DND-41 (cell line): ENCODE measurements at regions not wholly inside any gene's neighbourhood (a gene's known extent, or its start where the extent isn't known, plus 50 kb on each side); places are given as distances from the start of the nearest gene placed in this dataset.
A peak's percentile ranks its signal among the peaks of the same experiment; 100 is the strongest.

Source experiments
- ATAC-seq: fragments of 200-7000 bp; cut with Tn5 transposase; 3 replicates; pipeline ENCODE4 v1.9.1; 2021; ENCODE audit warnings: low read depth; ENCODE audit not compliant: insufficient read depth
- DNase-seq: peaks from one replicate; pipeline ENCODE4 v3.0.0-alpha.2; 2020
- H2AFZ ChIP-seq: 2 replicates; pipeline ENCODE4 v1.6.0; 2012; ENCODE audit warnings: low read depth, low read length
- H3K27ac ChIP-seq: 2 replicates; pipeline ENCODE4 v1.5.1; 2012; ENCODE audit warnings: low read length, inconsistent platforms
- H3K27me3 ChIP-seq: fragments of 200-600 bp; sonication (generic); 2 replicates; pipeline ENCODE4 v1.6.0; 2012; ENCODE audit warnings: low read length, mild to moderate bottlenecking, inconsistent platforms; ENCODE audit not compliant: insufficient read depth, poor library complexity
- H3K36me3 ChIP-seq: 2 replicates; pipeline ENCODE4 v1.5.1; 2012; ENCODE audit warnings: low read length, inconsistent platforms; ENCODE audit not compliant: insufficient read depth
- H3K4me1 ChIP-seq: 2 replicates; pipeline ENCODE4 v1.5.1; 2012; ENCODE audit warnings: mild to moderate bottlenecking, low read length; ENCODE audit not compliant: insufficient read depth
- H3K4me2 ChIP-seq: 2 replicates; pipeline ENCODE4 v1.6.0; 2012; ENCODE audit warnings: mild to moderate bottlenecking, moderate library complexity, low read length, inconsistent platforms; ENCODE audit not compliant: insufficient read depth
- H3K4me3 ChIP-seq, 2 experiments: fragments of 200-600 bp in 1 of 2; shearing (Covaris generic) in 1 of 2; 2 replicates each; pipeline ENCODE4 v1.5.1; 2012 to 2016; ENCODE audit warnings: inconsistent platforms in 2 of 2, low read length in 2 of 2, mild to moderate bottlenecking in 2 of 2, low read depth in 1 of 2, moderate library complexity in 1 of 2
- H3K79me2 ChIP-seq: 2 replicates; pipeline ENCODE4 v1.6.0; 2012; ENCODE audit warnings: low read length, inconsistent platforms; ENCODE audit not compliant: insufficient read depth
- H3K9ac ChIP-seq: 2 replicates; pipeline ENCODE4 v1.6.0; 2012; ENCODE audit warnings: low read depth, mild to moderate bottlenecking, inconsistent platforms, low read length, moderate library complexity
- H3K9me3 ChIP-seq: 2 replicates; pipeline ENCODE4 v1.5.1; 2012; ENCODE audit warnings: low read length, moderate library complexity, mild to moderate bottlenecking, inconsistent platforms; ENCODE audit not compliant: insufficient read depth, severe bottlenecking
- H4K20me1 ChIP-seq: 2 replicates; pipeline ENCODE4 v1.6.0; 2012; ENCODE audit warnings: low read length; ENCODE audit not compliant: insufficient read depth
- CTCF ChIP-seq: IDR thresholded peaks from 2 replicates; pipeline ENCODE4 v1.5.1; 2012; ENCODE audit warnings: borderline replicate concordance, low read length, moderate library complexity, mild to moderate bottlenecking; ENCODE audit not compliant: poor library complexity, severe bottlenecking; ENCODE audit errors: extremely low read depth
- EZH2 ChIP-seq: IDR thresholded peaks from 3 replicates; pipeline ENCODE4 v1.6.1; 2012; ENCODE audit warnings: borderline replicate concordance, low read depth, mild to moderate bottlenecking, moderate library complexity, low read length, inconsistent platforms; ENCODE audit not compliant: severe bottlenecking

GRCh38 chr4:123776267-123776666 is 379.7 kb downstream of the SPRY1 start:
- H3K9me3 ChIP-seq, result no peaks in the 10 kb centered on the region
- H3K79me2 ChIP-seq, result no peaks in the 10 kb centered on the region
- no peaks in the 10 kb centered on the region for H4K20me1 ChIP-seq
- no peaks in the 10 kb centered on the region for H3K27me3 ChIP-seq
- no peaks in the 10 kb centered on the region for H3K4me1 ChIP-seq
- no peak overlapping the region for H2AFZ ChIP-seq
- peak; percentile 35; the same call in 1 of the 3 replicates for ATAC-seq
- H3K27ac ChIP-seq, result no peak overlapping the region
- no peak overlapping the region for H3K4me2 ChIP-seq
- no peak overlapping the region for H3K4me3 ChIP-seq
- TF ChIP-seq CTCF, result no peak
- TF ChIP-seq EZH2, result no peak
- no peak for DNase-seq
- no peaks in the 10 kb centered on the region for H3K36me3 ChIP-seq
- H3K9ac ChIP-seq, result no peak overlapping the region

GRCh38 chr4:123777373-123777772 is 380.8 kb downstream of the SPRY1 start:
- Histone ChIP-seq H3K4me1 (no peaks in the 10 kb centered on the region), H3K79me2 (no peaks in the 10 kb centered on the region), H3K9ac (no peak overlapping the region), H2AFZ (no peak overlapping the region), H3K9me3 (no peaks in the 10 kb centered on the region), H3K36me3 (no peaks in the 10 kb centered on the region), H3K27ac (no peak overlapping the region), H3K4me2 (no peak overlapping the region), H3K4me3 (no peak overlapping the region), H4K20me1 (no peaks in the 10 kb centered on the region), H3K27me3 (no peaks in the 10 kb centered on the region)
- DNase-seq, result no peak
- no peak for TF ChIP-seq CTCF
- no peak for TF ChIP-seq EZH2
- no peak for ATAC-seq

- Histone ChIP-seq H3K27me3 (no peaks in the 10 kb centered on the region), H3K4me1 (no peaks in the 10 kb centered on the region), H3K4me3 (no peak overlapping the region), H4K20me1 (no peaks in the 10 kb centered on the region), H3K9me3 (no peaks in the 10 kb centered on the region), H3K36me3 (no peaks in the 10 kb centered on the region), H3K4me2 (no peak overlapping the region), H3K27ac (no peak overlapping the region), H3K79me2 (no peaks in the 10 kb centered on the region), H2AFZ (no peak overlapping the region), H3K9ac (no peak overlapping the region)
- DNase-seq (no peak), ATAC-seq (no peak)
- TF ChIP-seq CTCF, result no peak
- no peak for TF ChIP-seq EZH2
These were observed 386.7 kb downstream of the SPRY1 start for GRCh38 chr4:123783151-123783790.

GRCh38 chr4:123783921-123784320 is 387.3 kb downstream of the SPRY1 start:
- H3K4me2 ChIP-seq, result no peak overlapping the region
- no peaks in the 10 kb centered on the region for H3K4me1 ChIP-seq
- ATAC-seq (no peak), DNase-seq (no peak)
- H3K27me3 ChIP-seq, result no peaks in the 10 kb centered on the region
- H3K9me3 ChIP-seq, result no peaks in the 10 kb centered on the region
- no peak overlapping the region for H2AFZ ChIP-seq
- no peaks in the 10 kb centered on the region for H3K79me2 ChIP-seq
- no peaks in the 10 kb centered on the region for H4K20me1 ChIP-seq
- H3K4me3 ChIP-seq, result no peak overlapping the region
- no peak for TF ChIP-seq EZH2
- no peak for TF ChIP-seq CTCF
- no peak overlapping the region for H3K27ac ChIP-seq
- no peak overlapping the region for H3K9ac ChIP-seq
- H3K36me3 ChIP-seq, result no peaks in the 10 kb centered on the region
